ENCODE measurements at regions not wholly inside any gene's neighbourhood (a gene's known extent, or its start where the extent isn't known, plus 50 kb on each side); places are given as distances from the start of the nearest gene placed in this dataset.

- no peak for TF ChIP-seq CTCF (IDR thresholded peaks at IDR 0.05; ENCODE audit: insufficient read depth, low read depth, low read length)
- TF ChIP-seq EZH2 (IDR thresholded peaks at IDR 0.05; ENCODE audit: insufficient read depth, low read length) = no peak
These were observed 614.1 kb downstream of the LMO7 start for GRCh38 chr13:76250211-76250610.
